Fibroblast of skin of right quadriceps (primary cell): ENCODE measurements at regions not wholly inside any gene's neighbourhood (a gene's known extent, or its start where the extent isn't known, plus 50 kb on each side); places are given as distances from the start of the nearest gene placed in this dataset.
A peak's percentile ranks its signal among the peaks of the same experiment; 100 is the strongest.

Experiments
- DNase-seq: peaks from one replicate; pipeline ENCODE4 v3.0.0-alpha.2; 2013

DNA sequence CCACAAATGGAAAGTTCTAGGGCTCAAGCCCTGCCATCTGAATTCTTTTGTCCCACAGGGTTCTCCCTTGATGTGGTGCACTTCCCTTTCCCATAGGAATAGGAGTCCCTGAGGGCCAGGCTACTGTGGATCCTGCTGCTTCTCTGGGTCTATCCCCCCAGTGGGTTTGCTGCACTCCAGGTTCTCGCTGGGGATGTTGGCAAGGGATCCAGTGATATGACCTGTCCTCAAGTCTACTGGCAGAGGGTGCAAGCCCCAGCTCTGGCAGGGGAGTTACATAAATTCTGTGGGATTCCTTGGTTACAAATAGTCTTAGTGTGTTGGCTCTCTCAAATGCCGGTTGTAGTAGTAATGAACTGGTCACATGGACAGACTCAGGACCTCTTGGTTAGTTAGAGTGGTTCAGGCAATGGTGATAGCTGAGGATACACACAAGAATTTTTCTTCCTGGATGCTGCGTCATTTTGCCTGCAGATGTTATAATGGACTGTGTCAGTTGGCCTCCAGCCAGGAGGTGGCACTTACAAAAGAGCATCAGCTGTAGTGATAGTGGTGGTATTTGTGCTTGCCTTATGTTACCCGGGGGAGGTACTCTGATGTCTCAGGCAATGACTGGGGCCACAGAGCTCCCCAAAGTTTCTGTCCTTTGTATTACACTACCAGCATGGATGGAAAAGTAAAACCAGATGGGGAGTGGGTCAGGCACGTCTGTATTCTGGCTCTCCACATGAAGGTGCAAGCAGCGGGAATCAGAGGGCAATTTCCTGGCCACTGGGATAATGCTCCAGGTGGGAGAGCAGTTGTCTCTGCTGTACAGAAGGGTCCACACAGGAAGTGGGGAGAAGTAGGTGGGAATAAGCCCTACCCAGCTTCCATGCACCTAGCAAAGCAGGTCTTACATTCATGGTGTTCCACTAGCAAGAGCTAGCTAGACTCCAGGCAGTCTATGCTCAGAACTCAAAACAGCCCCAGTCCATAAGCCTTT, 267.9 kb downstream of the SOX11 start:
- peak; percentile 17 for DNase-seq

DNA sequence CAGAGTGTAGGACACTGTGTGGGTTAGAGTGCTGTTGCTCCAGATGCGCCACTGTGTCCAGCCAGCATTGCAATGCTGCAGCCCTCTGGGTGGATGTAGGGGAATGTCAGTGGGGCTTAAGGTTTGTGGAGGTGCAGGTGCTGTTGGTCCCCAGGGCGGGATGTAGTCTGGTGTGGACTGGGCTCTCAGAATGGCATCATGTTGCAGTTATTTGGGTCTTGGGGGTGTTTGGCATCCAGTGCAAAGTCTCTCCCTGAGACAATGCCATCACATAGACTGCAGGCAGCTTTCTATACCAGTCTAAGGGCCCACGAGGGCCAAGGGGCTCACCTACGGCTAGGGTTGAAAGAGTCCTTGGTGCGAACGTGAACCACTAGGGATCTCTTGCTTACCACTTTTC, 275.3 kb downstream of the SOX11 start:
- no peak for DNase-seq

DNA sequence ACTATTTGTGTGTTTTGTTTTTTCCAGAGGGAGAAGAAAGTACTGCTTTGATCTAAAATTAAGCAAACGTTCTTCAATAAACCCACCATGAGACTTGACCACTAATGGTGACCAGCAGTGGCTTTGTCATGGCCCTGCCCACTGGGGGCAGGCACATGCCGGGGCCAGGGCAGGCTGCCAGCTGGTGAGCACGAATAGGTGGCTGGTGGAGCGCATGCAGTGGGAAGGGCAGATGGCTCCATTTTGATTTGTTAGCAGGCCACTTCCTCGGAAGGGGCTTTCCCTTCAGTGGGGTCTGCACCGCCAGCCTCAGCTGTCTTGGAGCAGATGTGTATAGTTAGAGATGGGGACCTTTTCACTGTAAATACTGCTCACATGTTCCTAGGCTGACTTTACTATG, 277.1 kb downstream of the SOX11 start:
- DNase-seq, result no peak

DNA sequence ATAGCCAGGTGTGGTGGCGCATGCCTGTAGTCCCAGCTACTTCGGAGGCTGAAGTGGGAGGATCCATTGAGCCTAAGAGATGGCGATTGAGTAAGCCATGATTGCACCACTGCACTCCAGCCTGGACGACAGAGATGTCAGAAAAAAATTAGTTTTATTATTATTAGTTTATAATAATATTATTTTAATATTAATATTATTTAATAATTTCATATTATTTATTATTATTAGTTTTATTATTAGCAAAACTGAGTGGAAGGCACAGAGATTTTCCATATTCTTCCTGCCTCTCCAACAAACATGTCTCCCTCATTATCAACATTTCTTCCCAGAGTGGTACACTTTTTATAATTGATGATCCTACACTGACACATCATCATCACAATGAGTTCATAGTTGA, 278.2 kb downstream of the SOX11 start:
- no peak for DNase-seq

DNA sequence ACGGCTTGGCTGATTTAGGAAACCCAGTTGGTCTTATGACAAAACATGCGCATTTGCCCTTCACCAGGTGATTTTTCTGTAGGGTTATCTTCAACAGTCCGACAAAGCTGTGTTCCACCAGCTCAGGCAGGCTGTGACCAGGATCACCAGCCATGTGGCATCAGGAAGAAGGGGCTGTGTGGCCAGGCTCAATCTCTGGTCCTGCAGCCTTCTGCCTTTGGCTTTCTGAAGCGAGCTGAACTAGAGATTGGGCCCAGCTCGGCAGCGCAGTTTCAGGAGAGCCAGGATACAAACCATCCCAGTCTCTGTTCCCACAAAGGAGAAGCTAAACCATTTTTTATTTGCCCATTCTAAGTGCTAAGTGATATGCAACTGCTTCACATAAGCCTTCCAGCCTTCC, 282.3 kb downstream of the SOX11 start:
- no peak for DNase-seq

DNA sequence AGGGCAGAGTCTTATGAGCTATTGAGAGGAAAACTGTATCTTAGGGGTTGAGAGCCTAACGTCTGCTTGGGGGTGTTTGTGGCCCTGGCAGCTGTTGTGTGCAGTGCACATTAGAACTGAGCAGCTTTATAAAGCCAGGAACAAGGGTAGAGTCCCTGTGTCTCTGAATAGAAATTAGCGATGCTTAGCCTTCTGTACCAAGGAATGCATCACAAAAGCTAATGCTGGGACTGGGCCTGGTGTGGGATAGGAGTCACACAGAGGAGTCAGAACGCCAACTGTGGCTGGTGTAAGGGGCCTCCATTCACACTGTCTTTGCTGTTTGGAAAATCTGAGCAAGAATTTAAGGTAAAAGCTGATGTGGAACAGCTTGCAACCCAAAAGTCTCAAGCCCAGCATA, 283.2 kb downstream of the SOX11 start:
- no peak for DNase-seq

DNA sequence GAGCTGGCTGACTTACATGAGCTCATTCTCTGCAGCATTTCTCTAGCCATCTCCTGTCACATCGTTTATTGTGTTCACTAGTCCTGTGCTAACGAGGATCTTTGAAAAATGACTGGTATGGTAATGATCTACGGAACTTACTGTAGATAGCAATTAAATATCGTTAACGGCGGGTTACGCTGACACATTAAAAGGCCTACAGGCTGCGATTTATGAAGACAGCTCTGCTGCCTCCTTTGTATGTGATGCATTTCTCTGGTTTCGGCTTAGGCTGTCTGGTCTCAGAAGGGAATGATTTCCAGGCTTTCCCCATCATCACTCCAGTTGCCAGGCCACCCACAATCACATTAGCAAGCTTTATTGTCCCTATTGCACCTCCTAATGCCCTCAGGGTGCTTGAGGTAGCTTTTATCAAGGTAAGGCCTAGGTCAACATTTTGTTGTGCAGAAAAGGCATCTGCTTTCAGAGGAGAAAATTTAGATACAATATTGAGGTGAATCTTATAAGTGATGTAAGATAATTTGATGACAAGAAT, 284.4 kb downstream of the SOX11 start:
- peak; percentile 34 for DNase-seq

DNA sequence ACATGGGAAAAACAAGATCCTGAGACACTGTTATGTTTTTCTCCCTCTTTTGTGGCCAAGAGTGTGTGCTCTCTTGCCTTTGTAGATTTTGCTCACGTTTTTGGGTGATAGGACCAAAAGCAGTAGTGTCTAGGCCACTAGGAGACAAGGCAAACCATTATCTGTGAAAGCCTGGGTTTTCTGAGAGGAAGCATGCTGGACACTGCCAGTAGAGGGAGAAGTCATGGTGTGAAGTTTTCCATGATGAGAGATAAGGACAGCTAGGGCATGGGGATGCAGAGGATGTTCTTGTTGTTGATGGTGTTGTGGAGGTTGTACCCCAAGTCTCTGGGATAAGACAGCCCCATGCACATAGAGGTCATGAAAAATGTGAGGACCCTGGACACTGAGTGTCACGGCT, 285.3 kb downstream of the SOX11 start:
- DNase-seq, result no peak

DNA sequence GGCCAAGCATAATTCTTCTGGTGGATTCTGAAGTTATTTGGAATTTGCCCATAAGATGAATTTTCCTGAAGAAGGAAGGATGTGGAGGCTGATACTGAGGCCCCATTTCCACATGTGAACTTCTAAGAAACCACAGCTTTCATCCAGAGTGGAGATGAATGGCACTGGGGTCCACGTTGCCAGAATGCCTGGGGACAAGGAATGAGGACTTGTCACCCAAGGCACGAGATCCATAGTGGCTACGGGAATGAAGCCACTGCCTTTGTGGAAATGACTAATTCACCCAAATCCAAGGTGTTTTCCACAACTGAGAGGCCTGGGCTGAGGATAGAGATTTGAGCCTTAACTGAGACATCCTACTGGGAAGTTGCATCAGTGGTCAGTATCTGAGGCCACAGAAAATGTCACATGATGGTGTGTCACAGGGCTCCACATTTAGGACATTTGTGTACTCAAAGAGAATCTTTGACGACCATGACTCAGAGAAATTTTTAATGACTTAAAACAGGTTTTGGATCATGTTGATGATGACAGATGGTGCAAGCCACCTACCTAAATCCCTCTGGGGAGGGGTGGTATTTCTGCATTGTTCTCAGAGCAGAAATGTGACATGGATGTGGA, 286.1 kb downstream of the SOX11 start:
- DNase-seq, result peak; percentile 19

DNA sequence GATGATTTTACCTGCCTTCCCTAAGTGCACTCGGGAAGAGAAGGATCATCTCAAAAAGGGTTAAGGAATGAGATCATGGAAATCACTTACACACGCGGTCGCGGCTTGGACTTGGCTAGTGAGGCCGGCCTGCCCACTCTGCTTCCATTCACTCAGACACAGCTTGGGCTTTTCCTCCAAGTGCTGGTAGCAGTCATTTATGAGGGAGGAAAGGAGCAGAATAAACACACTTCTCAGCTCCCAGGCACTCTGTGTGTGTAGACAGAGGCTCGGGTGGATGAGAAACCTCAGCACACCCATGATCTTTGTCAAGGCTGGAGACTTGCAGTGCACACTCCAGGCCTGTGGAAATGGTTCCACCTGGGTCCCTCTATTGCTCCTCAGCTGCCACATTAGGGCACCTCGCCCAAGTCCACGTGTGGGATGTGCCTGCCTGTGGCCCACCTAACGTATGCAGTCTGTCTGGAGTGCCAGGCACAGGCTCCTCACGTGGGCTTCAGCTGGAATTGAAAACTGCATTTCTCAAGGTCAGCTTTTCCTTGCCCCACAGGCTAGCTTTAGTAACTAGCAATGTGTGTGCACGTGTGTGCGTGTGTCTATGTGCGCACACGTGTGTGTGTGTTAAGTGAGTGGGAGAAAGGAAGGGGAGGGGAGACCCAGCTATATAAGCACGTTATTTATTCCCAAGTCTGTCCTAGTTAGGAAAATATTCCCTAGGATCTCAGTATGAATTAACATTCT, 288.4 kb downstream of the SOX11 start:
- DNase-seq, result no peak

DNA sequence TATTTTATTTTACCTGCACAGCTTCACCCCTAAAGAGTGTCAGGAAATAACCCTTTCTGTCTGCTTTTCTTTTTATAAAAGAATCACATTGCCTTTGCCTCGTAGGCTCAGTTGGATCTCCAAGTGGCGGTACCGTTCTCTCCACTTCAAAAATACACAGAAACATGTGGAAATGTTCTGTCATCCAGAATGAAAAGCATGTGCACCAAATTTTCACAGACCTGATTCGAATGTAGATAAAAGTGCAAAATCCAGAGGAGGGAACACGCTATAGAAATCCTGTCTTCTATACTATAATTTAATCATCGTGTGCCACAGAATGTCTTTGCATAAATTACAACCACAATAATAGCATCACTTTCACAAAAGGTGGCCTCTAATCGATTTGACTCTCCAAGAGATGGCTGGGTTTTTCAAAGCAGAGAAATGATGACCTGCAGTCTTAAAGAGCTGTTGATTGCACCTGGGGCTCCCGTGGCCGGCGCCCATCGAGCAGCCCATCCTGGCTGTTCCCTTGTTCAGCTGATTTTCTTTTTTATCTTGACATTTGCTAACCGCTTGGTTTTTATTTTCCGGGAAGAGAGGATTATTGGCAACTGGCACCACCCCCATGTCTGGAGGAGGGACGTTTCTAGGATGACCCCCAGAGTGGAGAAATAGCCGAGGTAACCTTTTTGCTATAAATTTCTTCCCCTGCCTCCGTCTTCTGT, 290.2 kb downstream of the SOX11 start:
- no peak for DNase-seq

DNA sequence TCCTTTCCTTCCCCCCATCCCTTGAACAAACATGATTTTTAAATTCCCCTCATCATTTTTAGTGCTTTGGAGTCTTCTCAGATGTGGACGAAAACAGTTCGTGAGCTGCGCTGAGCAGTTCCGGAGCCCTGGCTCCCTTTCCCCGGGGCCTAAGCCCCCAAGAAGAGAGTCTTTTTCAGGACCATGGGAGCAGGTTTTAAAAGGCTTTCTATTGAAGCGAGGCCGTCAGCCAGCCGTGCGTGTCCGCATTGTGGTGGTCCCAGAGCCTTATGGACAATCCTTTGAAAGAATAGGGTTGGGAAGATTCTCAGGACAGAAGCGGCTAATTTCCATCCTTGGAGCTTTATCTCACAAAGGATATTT, 290.7 kb downstream of the SOX11 start:
- no peak for DNase-seq

DNA sequence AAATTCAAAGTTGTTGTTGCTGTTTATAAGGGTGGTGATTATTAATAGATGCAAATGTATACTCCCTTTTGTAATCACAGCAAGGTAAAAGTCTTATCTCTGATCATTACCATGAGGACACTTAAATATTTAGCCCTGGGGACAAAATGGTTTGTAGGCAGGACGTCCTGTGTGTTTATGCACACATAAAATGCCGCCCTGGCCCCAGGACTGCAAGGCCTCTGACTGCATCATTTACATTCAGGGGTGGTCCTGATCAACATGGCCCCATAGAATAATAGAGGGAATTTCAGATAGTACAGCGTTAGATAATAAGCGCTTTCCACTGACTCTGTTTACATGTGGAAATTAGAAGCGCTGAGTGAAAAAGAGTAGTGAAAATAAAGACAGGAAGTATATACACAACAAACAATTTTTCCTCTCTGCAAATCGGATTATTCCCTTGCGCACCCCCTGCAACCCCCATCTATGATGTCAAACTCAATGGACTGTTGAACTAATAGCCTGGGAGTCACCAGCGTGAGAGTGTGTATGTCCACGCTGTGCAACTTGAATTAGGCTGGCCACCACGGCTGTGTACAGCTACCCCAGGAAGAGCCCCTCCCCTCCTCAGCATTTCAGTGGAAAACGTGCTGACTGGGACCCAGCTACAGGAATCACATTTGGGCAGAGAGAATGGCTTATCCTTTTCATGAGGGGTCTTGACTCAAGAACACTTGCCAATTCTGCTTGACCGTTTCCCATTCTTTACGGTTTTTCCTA, 291.5 kb downstream of the SOX11 start:
- no peak for DNase-seq

DNA sequence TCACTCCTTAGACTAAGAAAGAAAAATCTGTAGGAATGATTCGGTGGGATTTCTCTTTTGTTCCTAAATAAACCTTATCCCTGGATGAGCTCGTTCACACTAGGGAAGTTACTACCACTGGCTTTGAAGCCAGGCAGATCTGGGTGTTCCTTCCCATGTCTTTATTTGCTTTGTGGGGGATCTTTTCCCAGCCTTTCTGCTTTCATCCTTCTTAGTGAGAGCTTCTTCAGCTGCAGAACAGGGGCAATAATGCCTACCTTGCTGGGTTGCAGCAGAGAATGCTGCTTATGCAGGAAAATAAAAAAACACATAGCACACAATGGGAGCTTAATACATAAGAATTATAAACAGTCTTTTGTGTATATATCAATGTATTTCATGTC, 292.1 kb downstream of the SOX11 start:
- no peak for DNase-seq

DNA sequence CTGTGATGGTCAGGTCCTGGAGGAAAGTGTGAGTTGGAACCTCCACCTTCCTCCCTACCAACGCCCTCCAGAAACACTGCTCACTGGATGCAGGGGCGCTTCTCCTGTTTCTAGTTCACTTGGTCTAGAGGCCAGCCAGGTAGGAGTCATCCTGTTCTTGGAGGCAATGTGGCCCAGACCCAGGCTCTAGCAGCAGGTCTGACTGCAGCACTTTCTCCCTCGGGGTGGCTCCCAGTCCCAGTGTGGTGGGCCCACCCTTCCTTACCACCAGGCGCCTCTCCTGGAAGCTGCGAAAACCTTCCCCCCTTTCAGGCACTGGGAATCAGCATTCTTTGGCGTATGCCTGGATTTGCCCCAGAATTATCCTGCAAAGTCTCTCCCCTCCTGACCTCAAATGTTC, 292.8 kb downstream of the SOX11 start:
- DNase-seq, result no peak

DNA sequence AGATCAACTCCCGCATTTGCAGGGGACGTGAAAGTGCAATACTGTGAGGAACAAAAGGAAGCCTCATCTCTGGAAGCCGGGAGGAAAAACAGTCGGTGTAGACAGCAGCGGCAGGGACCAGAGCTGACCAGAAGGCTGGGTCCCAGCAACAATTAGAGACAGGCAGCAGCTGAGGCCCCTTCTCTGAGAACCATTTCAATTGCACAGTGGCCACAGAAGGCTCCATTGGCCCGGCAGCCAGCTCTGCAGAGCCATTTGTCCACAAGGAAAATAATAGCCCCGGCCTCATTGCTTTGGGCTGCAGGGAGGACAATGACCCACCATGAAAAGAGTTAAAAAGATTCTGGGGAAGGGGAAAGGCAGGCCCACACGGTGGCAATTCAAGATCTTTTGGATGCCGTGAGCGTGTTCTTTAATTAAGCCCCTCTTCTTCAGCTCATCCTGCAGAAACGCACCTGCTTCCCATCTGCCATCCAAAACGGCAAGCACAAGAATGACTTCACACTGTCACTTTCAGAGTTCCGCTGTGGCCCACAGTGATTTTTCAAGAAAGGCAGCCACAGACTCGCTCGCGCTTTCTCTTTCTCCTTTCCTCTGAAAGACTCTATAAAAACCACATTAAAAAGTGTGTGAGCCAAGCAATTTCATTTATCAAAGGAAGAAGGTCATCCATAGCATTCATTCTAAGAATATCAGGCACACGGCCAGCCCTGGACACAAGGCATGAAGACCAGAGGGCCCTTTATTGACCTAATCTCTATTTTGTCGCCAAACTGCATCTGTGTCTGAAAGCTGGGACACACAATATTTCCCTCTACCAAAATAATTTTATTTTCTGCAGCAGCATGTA, 293.6 kb downstream of the SOX11 start:
- no peak for DNase-seq

DNA sequence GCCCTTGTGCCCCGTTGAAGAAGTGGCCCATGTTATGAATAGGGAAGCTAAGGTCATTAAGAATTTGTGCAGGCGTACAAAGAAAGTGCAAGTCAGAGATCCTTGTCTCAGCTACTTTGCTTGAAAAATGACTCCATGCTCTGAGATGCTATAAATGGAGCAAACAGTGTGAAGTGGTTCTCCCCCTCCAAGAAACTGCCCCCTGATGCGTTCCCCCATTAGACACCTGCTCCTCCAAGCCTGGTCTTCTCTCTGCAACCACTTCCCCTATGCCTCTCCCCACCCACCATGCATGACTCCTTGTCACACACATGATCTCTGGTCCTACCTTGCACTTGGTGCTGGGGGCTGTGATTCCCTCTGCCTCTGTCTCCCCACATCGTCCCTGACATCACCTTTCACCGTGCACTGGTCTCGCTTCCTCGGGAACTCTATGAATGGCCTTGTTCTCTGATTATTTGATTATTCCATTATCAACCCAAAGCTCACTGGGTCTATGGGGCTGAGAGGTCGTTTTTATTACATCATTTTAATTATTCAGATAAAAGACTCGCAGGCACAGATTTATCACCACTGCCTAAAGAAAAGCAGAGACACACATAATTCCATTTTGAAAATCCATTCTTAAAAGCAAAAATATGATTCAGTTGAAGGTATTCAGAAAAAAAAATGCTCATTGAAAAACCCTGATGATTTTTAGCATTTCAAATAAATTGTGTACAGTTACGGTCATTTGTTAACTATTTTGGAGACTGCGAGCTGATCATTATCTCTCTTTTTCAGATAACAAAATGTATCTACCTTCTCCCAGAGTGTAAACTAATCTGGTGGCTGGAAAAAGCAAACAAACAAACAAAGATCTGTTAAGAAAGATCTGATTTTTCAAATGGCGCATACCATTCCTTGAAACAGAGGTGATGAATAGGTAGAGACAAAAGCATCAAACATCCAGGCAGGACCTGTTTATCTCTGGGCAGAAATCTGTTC, 294.9 kb downstream of the SOX11 start:
- no peak for DNase-seq

DNA sequence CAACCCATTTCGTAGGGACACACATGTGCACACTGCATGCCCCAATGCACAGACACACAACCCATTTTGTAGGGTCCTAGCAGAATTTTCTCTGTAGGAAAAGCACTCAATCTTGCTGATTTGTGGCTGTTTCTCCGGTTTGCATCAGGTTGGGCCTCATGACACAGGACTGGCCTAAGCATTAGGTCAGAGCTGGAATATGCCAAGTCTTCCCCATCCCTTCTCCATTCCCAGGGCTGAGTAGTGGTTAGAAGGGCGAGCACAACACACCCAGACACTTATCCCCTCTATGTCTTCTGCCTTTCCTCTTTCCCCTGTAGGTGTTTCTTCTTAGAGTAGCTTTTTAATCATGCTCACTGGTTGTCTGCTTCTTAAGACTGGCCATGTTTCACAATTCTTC, 295.9 kb downstream of the SOX11 start:
- no peak for DNase-seq

DNA sequence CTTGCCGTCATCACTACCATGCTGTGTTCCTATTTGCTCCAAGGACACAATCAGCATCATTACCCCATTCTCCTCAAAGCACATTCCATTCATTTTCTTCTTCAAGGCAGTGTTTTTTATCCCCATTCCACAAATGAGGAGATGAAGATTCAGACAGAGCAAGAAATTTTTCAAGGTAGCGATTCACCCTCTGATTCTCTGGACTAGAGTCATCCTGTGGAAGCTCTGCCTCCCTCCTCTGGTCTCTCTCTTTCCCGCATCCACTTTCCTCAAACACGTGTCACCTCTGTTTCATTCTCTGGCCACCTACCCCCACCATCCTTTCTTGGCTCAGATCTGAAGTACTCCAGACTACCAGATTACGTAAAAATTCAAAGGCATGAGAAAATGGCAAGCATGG, 297.9 kb downstream of the SOX11 start:
- DNase-seq, result peak; percentile 57
